Lower leg skin (tissue), 3 donors: ENCODE measurements at regions not wholly inside any gene's neighbourhood (a gene's known extent, or its start where the extent isn't known, plus 50 kb on each side); places are given as distances from the start of the nearest gene placed in this dataset.

Source experiments
- POLR2A ChIP-seq, 2 donors: fragments of 450-650 bp; IDR thresholded peaks; one replicate each; pipeline ENCODE4 v1.6.1; 2016 to 2017; ENCODE audit warnings: antibody characterized with exemption in 2 of 2, mild to moderate bottlenecking in 1 of 2, moderate library complexity in 1 of 2
- TF ChIP-seq, protein P1 (sequence below), 3 donors: fragments of 450-650 bp; IDR thresholded peaks; one replicate each; pipeline ENCODE4 v1.5.1; 2016; ENCODE audit warnings: antibody characterized with exemption in 3 of 3, mild to moderate bottlenecking in 3 of 3, moderate library complexity in 2 of 3

DNA sequence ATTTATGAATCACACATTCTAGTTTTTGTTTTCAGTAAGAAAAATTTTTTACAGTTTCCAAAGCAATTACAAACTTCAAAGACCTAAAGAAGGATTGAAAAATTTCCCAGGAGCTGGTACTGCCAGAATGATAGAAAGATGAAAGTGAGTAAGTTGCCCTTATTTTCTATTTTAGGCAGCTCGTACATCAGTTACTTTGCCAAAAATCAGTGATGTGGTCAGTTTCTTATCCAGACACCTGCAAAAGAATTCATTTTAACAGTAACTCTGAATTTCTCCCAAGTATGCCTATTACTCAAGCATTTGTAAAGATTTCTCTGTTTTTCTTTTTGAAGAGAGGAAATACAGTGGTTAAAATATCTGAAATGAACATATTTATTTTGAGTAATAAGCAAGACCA, 976.3 kb upstream of the RAG2 start:
- TF ChIP-seq, protein P1, sequence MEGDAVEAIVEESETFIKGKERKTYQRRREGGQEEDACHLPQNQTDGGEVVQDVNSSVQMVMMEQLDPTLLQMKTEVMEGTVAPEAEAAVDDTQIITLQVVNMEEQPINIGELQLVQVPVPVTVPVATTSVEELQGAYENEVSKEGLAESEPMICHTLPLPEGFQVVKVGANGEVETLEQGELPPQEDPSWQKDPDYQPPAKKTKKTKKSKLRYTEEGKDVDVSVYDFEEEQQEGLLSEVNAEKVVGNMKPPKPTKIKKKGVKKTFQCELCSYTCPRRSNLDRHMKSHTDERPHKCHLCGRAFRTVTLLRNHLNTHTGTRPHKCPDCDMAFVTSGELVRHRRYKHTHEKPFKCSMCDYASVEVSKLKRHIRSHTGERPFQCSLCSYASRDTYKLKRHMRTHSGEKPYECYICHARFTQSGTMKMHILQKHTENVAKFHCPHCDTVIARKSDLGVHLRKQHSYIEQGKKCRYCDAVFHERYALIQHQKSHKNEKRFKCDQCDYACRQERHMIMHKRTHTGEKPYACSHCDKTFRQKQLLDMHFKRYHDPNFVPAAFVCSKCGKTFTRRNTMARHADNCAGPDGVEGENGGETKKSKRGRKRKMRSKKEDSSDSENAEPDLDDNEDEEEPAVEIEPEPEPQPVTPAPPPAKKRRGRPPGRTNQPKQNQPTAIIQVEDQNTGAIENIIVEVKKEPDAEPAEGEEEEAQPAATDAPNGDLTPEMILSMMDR (IDR thresholded peaks at IDR 0.05), result no peak
- no peak for TF ChIP-seq POLR2A (IDR thresholded peaks at IDR 0.05)
